HG02623 (cell line): ENCODE measurements at regions not wholly inside any gene's neighbourhood (a gene's known extent, or its start where the extent isn't known, plus 50 kb on each side); places are given as distances from the start of the nearest gene placed in this dataset.

ENCODE experiments used
- ATAC-seq: cut with Tn5 transposase; IDR thresholded peaks from one replicate; pipeline ENCODE4 v1.9.1; 2021; ENCODE audit warnings: moderate library complexity; ENCODE audit not compliant: unreplicated experiment

DNA sequence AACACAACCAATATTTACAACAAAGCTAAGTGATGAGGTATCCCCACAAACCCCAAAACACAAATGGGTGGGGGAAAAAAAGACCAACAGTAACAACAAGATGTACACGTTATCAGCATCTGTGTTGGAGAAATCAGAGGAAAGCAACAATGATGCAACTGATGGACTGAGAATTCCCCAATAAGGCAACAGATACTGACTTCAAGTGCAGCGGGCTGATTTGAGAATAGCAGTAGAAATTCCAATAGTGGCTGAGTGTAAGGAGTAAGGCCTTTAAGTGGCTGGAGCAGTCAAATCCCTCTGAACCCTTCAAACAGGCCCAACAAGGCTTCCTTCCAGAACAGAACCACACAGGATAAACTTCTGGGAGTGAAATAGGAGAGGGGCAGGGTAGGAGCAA lies 97.6 kb downstream of the TM2D1 start:
- ATAC-seq, result no peak

GRCh38 chr1:61626816-61627215 lies 98.1 kb downstream of the TM2D1 start:
- no peak for ATAC-seq

DNA sequence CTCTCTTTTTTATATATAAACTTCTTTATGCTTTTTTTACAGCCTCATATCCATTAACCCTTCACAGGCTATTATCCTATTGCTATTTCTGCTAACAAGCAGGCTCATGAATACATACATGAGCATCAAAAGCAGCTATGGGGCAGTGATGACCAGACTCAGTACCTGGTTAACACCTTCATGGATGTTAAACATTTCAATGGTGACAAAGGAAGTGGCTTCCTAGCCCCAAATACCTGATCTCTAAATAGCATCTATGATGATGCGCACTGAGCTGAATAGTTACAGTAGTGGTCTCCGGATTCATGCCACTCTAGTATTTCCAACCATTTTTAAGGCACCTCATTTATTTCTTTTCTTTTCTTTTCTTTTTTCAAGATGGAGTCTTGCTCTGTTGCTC lies 101.1 kb downstream of the TM2D1 start:
- ATAC-seq, result no peak

DNA sequence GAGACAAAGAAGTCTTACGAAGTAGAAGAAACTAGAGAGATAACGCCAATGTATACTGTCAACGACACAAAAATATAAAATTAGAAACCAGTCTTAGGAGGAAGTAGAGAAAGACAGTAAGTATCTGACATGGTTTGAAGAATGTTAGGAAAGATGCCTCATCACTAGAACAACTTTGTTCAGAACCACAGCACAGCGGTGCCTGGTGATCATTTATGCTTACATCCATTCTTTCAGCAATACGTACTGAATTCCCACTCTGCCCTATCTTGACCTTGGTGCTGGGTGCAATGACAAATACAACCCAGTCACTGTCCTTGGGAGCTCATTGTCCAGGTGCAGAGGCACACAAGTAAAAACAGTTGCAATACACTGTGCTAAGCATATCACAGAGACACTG lies 104.4 kb downstream of the TM2D1 start:
- ATAC-seq, result no peak

DNA sequence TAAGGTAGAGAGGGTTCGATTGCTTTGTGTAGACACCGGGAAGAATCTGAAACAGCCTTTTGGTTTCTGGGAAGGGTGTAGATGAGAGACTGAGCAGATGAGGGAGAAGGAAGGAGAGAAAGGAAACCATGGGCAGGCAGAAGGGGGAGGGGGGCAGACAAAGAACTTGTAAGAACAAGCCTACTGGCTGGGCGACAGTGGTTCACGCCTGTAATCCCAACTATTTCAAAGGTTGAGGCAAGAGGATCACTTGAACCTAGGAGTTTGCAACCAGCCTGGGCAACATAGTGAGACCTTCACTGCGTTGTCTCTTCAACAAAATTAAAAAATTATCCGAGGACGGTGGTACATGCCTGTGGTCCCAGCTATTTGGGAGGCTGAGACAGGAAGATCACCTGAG lies 106.2 kb downstream of the TM2D1 start:
- ATAC-seq, result no peak

DNA sequence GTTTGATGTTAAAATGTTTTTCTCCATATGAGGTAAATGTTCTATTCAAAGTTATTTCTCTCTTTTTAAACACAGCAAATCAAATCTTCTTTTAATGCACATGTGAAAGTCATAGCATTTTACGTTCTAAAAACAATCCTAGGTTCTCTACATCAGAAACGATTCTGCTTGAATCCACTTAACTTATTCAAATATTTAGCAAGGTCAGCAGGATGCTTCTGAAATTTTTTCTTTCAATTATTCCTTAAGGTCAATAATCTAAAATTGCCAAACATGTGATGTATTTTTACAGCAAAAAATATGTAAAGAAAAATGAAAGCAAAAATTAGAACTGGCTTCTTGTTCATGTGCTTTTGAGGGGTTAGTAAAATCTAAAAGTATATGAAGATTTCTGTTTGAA lies 106.7 kb downstream of the TM2D1 start:
- ATAC-seq, result no peak

- ATAC-seq, result no peak
Observed at GRCh38 chr1:61616830-61617229, 108.1 kb downstream of the TM2D1 start.

GRCh38 chr1:61612602-61613001 lies 112.3 kb downstream of the TM2D1 start:
- ATAC-seq, result no peak

- ATAC-seq, result no peak
Observed at GRCh38 chr1:61609040-61609439, 115.9 kb downstream of the TM2D1 start.

GRCh38 chr1:61607448-61607847 lies 117.5 kb downstream of the TM2D1 start:
- no peak for ATAC-seq

DNA sequence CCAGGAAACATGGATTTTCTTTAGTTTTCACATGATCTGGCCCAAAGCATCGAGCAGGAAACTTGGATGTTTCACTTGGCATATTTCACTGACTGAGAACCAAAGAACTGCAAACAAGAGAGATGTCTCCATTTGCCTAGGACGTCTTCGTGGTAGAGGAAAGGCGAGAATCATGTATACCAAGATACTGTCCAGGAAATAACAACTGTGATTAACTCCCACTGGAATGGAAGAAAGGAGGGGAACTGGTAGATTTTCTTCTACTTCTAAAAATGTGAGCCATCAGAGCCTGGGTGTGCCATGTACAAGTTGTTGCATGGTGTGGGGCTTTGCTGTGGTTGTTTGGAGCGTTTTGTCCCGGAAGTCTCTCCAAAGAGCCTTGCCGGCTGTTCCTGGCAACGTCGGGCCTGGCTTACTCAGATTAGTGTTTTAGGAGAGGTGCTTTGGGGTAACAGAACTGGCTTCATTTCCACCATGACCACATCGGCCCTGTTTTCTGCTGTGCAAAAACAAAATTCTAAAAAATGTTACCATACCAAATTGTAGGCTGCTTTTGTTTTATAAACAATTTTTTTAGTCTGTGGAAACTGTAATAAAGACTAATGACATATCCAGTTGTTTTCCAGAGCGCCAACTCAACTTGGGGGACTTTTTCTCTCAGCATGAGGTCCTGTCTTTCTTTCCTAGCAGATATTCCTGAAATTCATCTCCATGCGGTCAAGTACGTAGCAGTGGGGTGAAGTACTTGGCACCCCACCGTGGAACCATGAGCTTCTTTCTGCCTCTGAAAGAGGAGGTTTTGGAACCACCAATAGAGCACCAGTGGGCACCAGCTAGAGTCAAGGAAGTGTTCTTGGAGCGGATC lies 118.3 kb downstream of the TM2D1 start:
- ATAC-seq, result no peak

- ATAC-seq, result no peak
Observed at GRCh38 chr1:61605607-61606321, 119.2 kb downstream of the TM2D1 start.

- no peak for ATAC-seq
Observed at GRCh38 chr1:61604684-61605083, 120.3 kb downstream of the TM2D1 start.

DNA sequence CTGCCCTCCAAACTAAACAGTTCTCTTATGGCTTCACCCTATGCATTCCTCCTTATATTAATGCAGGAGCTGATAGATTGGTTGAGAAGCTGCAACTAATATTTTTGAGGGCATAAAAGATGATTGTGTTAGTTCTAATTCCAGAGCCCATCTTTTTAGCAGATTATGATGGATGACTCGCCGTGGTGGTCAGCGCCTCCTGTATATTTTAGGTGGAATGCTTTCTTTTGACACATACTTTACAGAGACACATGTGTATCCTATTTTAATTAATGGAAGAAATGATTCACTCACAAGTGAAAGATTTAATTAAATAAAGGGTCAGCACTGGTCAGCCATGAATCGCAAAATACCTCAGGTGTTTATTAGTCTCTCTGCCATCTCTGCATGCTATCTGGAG lies 120.7 kb downstream of the TM2D1 start:
- ATAC-seq, result no peak

- no peak for ATAC-seq
Observed at GRCh38 chr1:61602663-61603062, 122.3 kb downstream of the TM2D1 start.

GRCh38 chr1:61597601-61598000 lies 127.3 kb downstream of the TM2D1 start:
- no peak for ATAC-seq

DNA sequence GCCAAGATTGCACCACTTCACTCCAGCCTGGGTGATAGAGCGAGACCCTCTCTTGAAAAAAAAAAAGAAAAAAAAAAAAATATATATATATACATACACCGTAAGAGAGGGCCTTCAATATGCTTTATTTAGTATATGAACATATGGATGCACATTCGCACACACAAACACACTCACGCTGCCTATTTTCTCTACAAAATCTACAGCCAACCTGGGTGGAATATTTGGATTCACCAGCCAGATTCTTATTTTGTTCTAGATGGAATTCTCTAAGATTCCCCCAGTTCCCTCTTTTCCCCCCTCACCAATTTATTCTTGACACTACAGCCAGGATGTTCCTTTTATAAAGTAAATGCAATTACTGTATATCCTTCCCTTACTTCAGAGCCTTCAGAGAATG lies 131.6 kb downstream of the TM2D1 start:
- no peak for ATAC-seq

DNA sequence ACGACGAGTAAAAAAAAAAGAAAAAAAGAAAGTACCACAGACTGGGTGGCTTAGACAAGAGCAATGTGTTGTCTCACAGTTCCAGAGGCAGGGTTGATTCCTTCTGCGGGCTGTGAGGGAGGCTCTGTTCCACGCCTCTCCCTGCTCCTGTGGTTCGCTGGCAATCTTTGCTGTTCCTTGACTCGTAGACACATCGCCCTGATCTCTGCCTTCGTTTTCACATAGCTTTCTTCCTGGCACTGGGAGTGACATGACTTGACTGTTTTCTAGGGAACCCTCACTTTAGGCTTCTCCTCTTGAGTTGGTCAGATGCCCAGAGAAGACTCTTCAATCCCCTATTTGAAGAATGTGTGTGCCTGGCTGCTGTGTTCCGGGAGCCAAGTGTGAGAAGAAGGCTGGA lies 133.6 kb downstream of the TM2D1 start:
- ATAC-seq, result no peak

- ATAC-seq, result peak; percentile 93
Observed at GRCh38 chr1:61588736-61589672, 135.9 kb downstream of the TM2D1 start.

DNA sequence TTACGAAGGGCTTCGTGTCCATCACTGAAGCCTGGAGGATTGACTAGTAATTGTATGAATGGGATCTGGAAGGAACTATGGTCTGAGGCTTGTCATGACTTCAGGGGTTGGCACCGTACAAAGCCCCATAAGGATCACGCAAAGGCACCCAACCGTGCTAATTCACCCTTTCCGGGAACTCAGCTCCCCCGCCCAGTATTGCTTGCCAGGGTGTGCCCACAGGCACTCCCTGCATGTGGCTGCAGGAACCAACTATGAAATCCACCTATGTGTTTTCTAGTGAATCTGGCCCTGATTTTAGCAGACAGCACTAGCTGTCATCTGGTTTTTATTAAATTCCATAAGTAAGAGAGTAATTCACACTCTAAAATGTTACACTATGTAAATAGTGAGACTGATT lies 139.2 kb downstream of the TM2D1 start:
- ATAC-seq, result no peak

DNA sequence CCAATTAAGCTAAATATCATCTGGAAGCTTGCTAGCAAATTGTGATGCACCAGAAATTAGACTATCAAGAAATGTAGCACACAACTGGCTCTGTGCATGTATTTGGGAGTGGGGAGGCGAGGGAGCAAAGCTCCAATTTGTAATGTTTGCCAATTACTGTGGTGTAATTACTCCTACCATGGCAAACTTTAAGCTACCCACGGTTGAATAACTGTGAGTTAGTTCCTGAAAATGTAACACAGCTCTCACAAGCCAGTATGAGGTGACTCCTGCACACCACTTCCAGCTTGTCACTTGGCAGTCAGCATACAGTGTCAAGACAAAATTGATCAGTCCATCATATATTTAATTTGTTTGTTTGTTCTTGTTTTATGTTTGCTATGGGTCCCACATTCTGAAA lies 141.2 kb downstream of the TM2D1 start:
- ATAC-seq, result no peak
